Heart left ventricle (tissue), 16 donors: ENCODE measurements at regions not wholly inside any gene's neighbourhood (a gene's known extent, or its start where the extent isn't known, plus 50 kb on each side); places are given as distances from the start of the nearest gene placed in this dataset.
A peak's percentile ranks its signal among the peaks of the same experiment; 100 is the strongest.

Source experiments
- ATAC-seq, 4 donors: fragments of 200-7000 bp; cut with Tn5 transposase; one replicate each; pipeline ENCODE4 v1.9.1; 2020 to 2022; ENCODE audit warnings: moderate library complexity in 4 of 4, mild to moderate bottlenecking in 3 of 4, moderate number of reproducible peaks in 1 of 4
- DNase-seq, 5 donors: peaks; one replicate each; pipeline ENCODE4 v3.0.0-alpha.2; 2020
- H3K27ac ChIP-seq, 12 donors: fragments of 200-600 bp; sonication (generic) in 4 of 12; one replicate each; pipeline versions ENCODE4 v1.5.0 to v1.8.0; 2016 to 2022; ENCODE audit warnings: mild to moderate bottlenecking in 2 of 12
- H3K27me3 ChIP-seq, 9 donors: fragments of 200-600 bp; sonication (generic) in 2 of 9; one replicate each; pipeline versions ENCODE4 v1.5.1 to v1.8.0; 2016 to 2022; ENCODE audit warnings: mild to moderate bottlenecking in 3 of 9
- H3K36me3 ChIP-seq, 9 donors: fragments of 200-600 bp; sonication (generic) in 2 of 9; one replicate each; pipeline versions ENCODE4 v1.5.0 to v1.8.0; 2018 to 2022; ENCODE audit warnings: mild to moderate bottlenecking in 2 of 9
- H3K4me1 ChIP-seq, 12 donors: fragments of 200-600 bp; sonication (generic) in 4 of 12; one replicate each; pipeline versions ENCODE4 v1.5.0 to v1.8.0; 2016 to 2022; ENCODE audit warnings: mild to moderate bottlenecking in 3 of 12
- H3K4me3 ChIP-seq, 12 donors: fragments of 200-600 bp; sonication (generic) in 4 of 12; one replicate each; pipeline versions ENCODE4 v1.5.0 to v1.8.0; 2017 to 2022; ENCODE audit warnings: mild to moderate bottlenecking in 9 of 12, moderate library complexity in 4 of 12
- H3K9me3 ChIP-seq, 12 donors: fragments of 200-600 bp; sonication (generic) in 4 of 12; one replicate each; pipeline versions ENCODE4 v1.5.0 to v1.8.0; 2016 to 2022; ENCODE audit warnings: mild to moderate bottlenecking in 1 of 12
- POLR2A ChIP-seq, 2 donors: fragments of 450-650 bp; IDR thresholded peaks; one replicate each; pipeline ENCODE4 v1.6.1; 2017; ENCODE audit warnings: antibody characterized with exemption in 2 of 2, mild to moderate bottlenecking in 2 of 2, moderate library complexity in 2 of 2
- WGBS, 4 donors: extraction: QIAGEN DNeasy Blood & Tissue Kit in 2 of 4; methylation state at CpG; one replicate each; pipeline versions ENCODE4 v1.1.5 to v1.1.7; 2013 to 2018; 5-methylcytosine and 5-hydroxymethylcytosine counted together
- intact Hi-C, 10 donors: fragments of 100-400 bp; cut with DNase I; formaldehyde crosslinking; loops; one replicate each; pipeline versions ENCODE4 v1.11.1 to v1.14.2; 2022
- TF ChIP-seq, protein P1 (sequence below), 12 donors: fragments of 200-600 bp; sonication (generic) in 4 of 12; IDR thresholded peaks; one replicate each; pipeline versions ENCODE4 v1.5.0 to v1.8.0; 2018 to 2022; ENCODE audit warnings: antibody characterized with exemption in 12 of 12, mild to moderate bottlenecking in 5 of 12
- donor health status: ischemic (EF 13 %, LVEDD 7.1; RV severe dilation, severe dysfunction).
- donor health status: healthy with polysubstance abuse.
- donor health status: DM: no; HTN: yes; CAD: no.
- donor health status: DM: no; HTN: no; CAD: no.
- donor health status: ischemic (EF 25% LVEDD 6.9; RV normal size, moderate dysfunction).
- donor health status: ischemic (EF 25% LVEDD 5.7; RV mildly dilated, moderate dysfunction).
- donor health status: healthy.
- donor health status: DM: yes; HTN: yes; CAD: no.
- donor health status: ischemic (EF 35%, LVEDD 5.7; RV mildly dilated, moderate dysfunction).
- donor health status: nonischemic (EF 11% LVEDD 7.7; RV severe dilation, severe dysfunction).
- donor health status: DM: yes; HTN: yes; CAD: no.
- donor health status: PGD.
- donor health status: ischemic (EF 29% LVEDD 5.4; RV normal size, mild dysfunction).
- donor health status: nonischemic (EF 23%, LVEDD 6.1; RV moderate dilation, normal function).

- TF ChIP-seq, protein P1, sequence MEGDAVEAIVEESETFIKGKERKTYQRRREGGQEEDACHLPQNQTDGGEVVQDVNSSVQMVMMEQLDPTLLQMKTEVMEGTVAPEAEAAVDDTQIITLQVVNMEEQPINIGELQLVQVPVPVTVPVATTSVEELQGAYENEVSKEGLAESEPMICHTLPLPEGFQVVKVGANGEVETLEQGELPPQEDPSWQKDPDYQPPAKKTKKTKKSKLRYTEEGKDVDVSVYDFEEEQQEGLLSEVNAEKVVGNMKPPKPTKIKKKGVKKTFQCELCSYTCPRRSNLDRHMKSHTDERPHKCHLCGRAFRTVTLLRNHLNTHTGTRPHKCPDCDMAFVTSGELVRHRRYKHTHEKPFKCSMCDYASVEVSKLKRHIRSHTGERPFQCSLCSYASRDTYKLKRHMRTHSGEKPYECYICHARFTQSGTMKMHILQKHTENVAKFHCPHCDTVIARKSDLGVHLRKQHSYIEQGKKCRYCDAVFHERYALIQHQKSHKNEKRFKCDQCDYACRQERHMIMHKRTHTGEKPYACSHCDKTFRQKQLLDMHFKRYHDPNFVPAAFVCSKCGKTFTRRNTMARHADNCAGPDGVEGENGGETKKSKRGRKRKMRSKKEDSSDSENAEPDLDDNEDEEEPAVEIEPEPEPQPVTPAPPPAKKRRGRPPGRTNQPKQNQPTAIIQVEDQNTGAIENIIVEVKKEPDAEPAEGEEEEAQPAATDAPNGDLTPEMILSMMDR (IDR thresholded peaks at IDR 0.05), result no peak
- TF ChIP-seq POLR2A (IDR thresholded peaks at IDR 0.05), result no peak
- H3K27me3 ChIP-seq, result no peaks in the 10 kb centered on the region
- no peak overlapping the region for H3K27ac ChIP-seq
- H3K9me3 ChIP-seq, result peaks cover 0 to 4% (median 0%) of the 10 kb centered on the region in 12 donors
- ATAC-seq, result no peak
- no peaks in the 10 kb centered on the region for H3K4me1 ChIP-seq
- no peaks in the 10 kb centered on the region for H3K36me3 ChIP-seq
- no peak for DNase-seq
- intact Hi-C loops, result no loop called here
- 69 to 81% (median 78%) methylated on average over 2 of the region's 2 CpGs for WGBS, 4 donors
- no peak overlapping the region for H3K4me3 ChIP-seq
Measured at GRCh38 chr11:106212081-106212480, 134.6 kb downstream of the AASDHPPT start.

- no peak overlapping the region for H3K4me3 ChIP-seq
- WGBS, 4 donors, result 29 to 56% (median 47%) methylated on average over 1 of the region's 1 CpG
- ATAC-seq (no peak), DNase-seq (peak in 3 of 5 donors; percentile 33 to 66 (median 38))
- intact Hi-C loops, result no loop called here
- H3K9me3 ChIP-seq, result peaks cover 0 to 4% (median 0%) of the 10 kb centered on the region in 12 donors
- H3K36me3 ChIP-seq, result no peaks in the 10 kb centered on the region
- H3K4me1 ChIP-seq, result no peaks in the 10 kb centered on the region
- no peak overlapping the region for H3K27ac ChIP-seq
- H3K27me3 ChIP-seq, result no peaks in the 10 kb centered on the region
- no peak for TF ChIP-seq POLR2A (IDR thresholded peaks at IDR 0.05)
- TF ChIP-seq, protein P1 (IDR thresholded peaks at IDR 0.05), result no peak
Measured at GRCh38 chr11:106216281-106216680, 138.8 kb downstream of the AASDHPPT start.

DNA sequence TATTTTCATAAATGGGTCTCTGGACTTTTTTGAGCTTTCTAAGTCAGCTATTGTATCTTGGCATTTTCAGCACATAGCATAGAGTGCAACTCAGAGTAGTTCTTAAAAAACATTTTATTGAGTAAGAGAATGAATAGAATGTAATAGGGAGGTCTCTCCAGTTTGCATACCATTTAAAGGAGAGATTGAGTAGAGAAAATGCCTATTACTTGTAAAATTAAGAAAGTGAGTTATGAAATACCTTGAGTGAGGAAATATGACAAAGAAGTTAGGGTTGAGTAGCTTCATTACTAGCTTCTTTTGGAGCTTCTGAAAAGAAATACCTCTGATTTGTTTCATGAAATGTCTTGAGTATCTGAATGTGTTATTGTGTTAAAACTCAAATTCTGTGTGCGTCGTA lies 140.0 kb downstream of the AASDHPPT start:
- WGBS, 4 donors, result 88 to 94% (median 92%) methylated on average over 2 of the region's 2 CpGs
- no peaks in the 10 kb centered on the region for H3K36me3 ChIP-seq

DNA sequence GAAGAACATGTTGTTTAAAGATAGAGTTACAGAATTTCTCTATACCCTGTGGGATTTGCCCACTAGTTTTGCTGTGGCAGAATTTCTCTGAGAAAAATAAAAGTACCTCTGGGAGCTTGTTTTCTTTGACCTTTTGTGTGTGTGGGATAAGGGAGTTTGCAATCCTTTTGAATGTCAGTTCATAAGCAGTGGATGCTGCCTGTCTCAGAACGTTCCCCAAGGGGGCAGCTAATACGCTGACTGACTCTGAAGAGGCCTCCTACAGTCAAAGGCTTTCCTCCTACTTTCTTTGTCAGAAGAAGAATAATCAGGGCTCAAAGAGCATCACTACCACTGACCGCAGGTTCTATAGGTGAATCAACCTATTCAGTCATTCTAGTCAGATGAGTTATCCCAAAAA lies 140.6 kb downstream of the AASDHPPT start:
- intact Hi-C loops, result no loop called here
- peak in 1 of 4 donors; percentile 22 for ATAC-seq
- H3K9me3 ChIP-seq, result peaks cover 0 to 21% (median 11%) of the 10 kb centered on the region in 12 donors
- 51 to 64% (median 58%) methylated on average over 3 of the region's 3 CpGs for WGBS, 4 donors
- H3K27ac ChIP-seq, result no peak overlapping the region
- no peak for TF ChIP-seq POLR2A (IDR thresholded peaks at IDR 0.05)
- H3K27me3 ChIP-seq, result no peaks in the 10 kb centered on the region
- no peak overlapping the region for H3K4me3 ChIP-seq
- DNase-seq, result peak in 2 of 5 donors; percentile 19 to 21
- H3K4me1 ChIP-seq, result no peaks in the 10 kb centered on the region
- H3K36me3 ChIP-seq, result no peaks in the 10 kb centered on the region

More for the DNA sequence above, 140.0 kb downstream of the AASDHPPT start:
- Histone ChIP-seq H3K9me3 (peaks cover 0 to 14% (median 5%) of the 10 kb centered on the region in 12 donors), H3K4me1 (no peaks in the 10 kb centered on the region), H3K27ac (no peak overlapping the region), H3K27me3 (no peaks in the 10 kb centered on the region), H3K4me3 (no peak overlapping the region)
- intact Hi-C loops, result no loop called here
- DNase-seq (no peak), ATAC-seq (no peak)
- TF ChIP-seq POLR2A (IDR thresholded peaks at IDR 0.05), result no peak
- TF ChIP-seq, protein P1 (IDR thresholded peaks at IDR 0.05), result no peak

DNA sequence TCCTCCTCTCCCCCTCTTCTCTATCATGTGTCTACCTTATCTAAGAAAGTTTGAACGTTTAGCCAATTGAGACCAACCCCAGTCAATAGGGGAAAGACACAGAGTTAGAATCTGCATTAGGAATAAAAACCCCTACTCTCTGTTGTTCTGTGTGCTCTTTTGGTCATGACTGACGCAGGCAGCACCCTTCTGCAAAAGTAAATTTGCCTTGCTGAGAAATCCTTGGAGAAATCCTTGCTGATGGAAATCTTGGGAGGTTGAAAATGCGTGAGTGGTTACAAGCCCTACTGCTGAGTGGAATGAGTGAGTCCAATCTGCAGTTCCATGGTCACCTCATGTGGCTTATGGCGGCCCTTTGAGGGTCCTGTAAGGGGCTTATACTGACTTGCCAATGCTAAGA lies 145.2 kb downstream of the AASDHPPT start:
- Histone ChIP-seq H3K27me3 (no peaks in the 10 kb centered on the region), H3K4me3 (no peak overlapping the region), H3K4me1 (no peaks in the 10 kb centered on the region), H3K27ac (no peak overlapping the region), H3K9me3 (peaks cover 0 to 34% (median 18%) of the 10 kb centered on the region in 12 donors), H3K36me3 (no peaks in the 10 kb centered on the region)
- ATAC-seq, result no peak
- DNase-seq, result no peak
- WGBS, 4 donors, result 73 to 86% (median 77%) methylated on average over 4 of the region's 4 CpGs
- no peak for TF ChIP-seq POLR2A (IDR thresholded peaks at IDR 0.05)
- TF ChIP-seq, protein P1 (IDR thresholded peaks at IDR 0.05), result no peak
- intact Hi-C loops, result no loop called here
